Transverse colon (tissue), 4 donors: ENCODE measurements at regions not wholly inside any gene's neighbourhood (a gene's known extent, or its start where the extent isn't known, plus 50 kb on each side); places are given as distances from the start of the nearest gene placed in this dataset.

Experiments used
- CTCF ChIP-seq, 5 experiments: fragments of 200-600 bp in 3 of 5; fragments of 450-650 bp in 2 of 5; sonication (generic) in 3 of 5; IDR thresholded peaks; 1 replicate in 2 of 5; 2 replicates in 3 of 5; pipeline ENCODE4 v1.5.1; 2016 to 2017; ENCODE audit warnings: antibody characterized with exemption in 5 of 5, inconsistent platforms in 3 of 5, mild to moderate bottlenecking in 2 of 5, moderate library complexity in 1 of 5
- EP300 ChIP-seq: sonication (generic); formaldehyde crosslinking; IDR thresholded peaks from one replicate; pipeline ENCODE4 v1.6.1; 2017; ENCODE audit warnings: antibody characterized with exemption, low read depth
- POLR2A ChIP-seq: fragments of 450-650 bp; IDR thresholded peaks from one replicate; pipeline ENCODE4 v1.6.1; 2016; ENCODE audit warnings: antibody characterized with exemption, mild to moderate bottlenecking, moderate library complexity
- POLR2AphosphoS5 ChIP-seq, 3 donors: sonication (generic); formaldehyde crosslinking; IDR thresholded peaks; one replicate each; pipeline ENCODE4 v1.6.1; 2016; ENCODE audit warnings: antibody characterized with exemption in 3 of 3

GRCh38 chr14:97723819-97724218 lies 926.6 kb downstream of the VRK1 start:
- no peak for TF ChIP-seq CTCF (IDR thresholded peaks at IDR 0.05)
- no peak for TF ChIP-seq POLR2AphosphoS5 (IDR thresholded peaks at IDR 0.05)
- no peak for TF ChIP-seq EP300
- TF ChIP-seq POLR2A = no peak
